ENCODE measurements at regions not wholly inside any gene's neighbourhood (a gene's known extent, or its start where the extent isn't known, plus 50 kb on each side); places are given as distances from the start of the nearest gene placed in this dataset.
"Not testable (repeated sequence)": the region's sequence is repeated elsewhere in the genome, so short reads cannot be mapped to it uniquely, and the experiment has no call there.

DNA sequence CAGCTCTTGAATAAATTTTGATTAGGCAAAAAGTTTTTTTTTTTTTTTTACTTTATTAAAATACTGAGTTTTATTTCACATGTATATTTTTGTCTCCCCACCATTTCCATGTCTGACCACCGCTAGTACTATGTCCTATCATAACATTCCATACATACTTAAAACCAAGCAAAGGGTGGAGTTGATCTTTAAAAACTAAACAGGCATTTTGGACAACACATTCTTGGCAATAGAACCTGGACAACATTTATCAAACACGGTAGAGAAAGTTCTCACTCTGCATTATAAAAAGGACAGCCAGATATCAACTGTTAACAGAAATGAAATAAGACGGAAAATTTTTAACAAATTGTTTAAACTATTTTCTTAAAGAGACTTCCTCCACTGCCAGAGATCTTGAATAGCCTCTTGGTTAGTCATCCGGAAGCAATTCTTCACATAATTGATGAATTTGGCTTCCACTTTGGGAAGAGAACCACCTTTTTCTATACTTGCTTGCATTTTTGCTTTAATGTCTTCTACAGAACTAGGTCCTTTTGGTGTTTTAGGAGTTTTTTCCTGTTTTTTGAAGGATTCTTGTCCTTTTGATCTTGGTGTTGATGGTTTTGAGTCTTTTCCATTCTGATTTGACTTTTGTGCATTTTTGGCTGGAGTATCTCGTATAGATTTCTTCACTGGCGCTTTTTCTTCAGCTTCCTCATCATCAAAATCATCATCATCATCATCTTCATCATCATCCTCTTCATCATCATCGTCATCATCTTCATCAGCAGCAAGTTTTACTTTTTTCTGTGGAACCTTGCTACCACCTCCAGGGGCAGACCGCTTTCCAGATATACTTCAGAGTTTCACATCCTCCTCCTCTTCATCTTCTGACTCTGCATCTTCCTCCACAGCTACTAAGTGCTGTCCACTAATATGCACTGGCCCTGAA, 58.7 kb downstream of the POU5F2 start:
- intact Hi-C loops (cut with micrococcal nuclease) = loop anchor here (10.0 kb wide), 1 partner anchor 102 kb away; no protein-coding TSS in a partner anchor
- H3K27me3 ChIP-seq (ENCODE audit: low read length); H3K4me1 ChIP-seq (ENCODE audit: insufficient read depth, low read length); H3K79me2 ChIP-seq (ENCODE audit: low read length); H2AFZ ChIP-seq (ENCODE audit: low read length); H3K36me3 ChIP-seq (ENCODE audit: low read depth, low read length); H3K9ac ChIP-seq (ENCODE audit: low read length); H4K20me1 ChIP-seq (ENCODE audit: low read length); POLR2A ChIA-PET (ENCODE audit: unreplicated experiment); DNase-seq; H3K4me2 ChIP-seq (ENCODE audit: low read length); ATAC-seq; H3F3A ChIP-seq (ENCODE audit: low read length, unreplicated experiment); H3K27ac ChIP-seq (ENCODE audit: low read length); H3K9me2 ChIP-seq (replicated peaks; ENCODE audit: low read length); H3K4me3 ChIP-seq (ENCODE audit: low read length); BruUV-seq (replicated peaks); H3K9me3 ChIP-seq (ENCODE audit: low read length): not testable (repeated sequence)
- CTCF ChIA-PET = interaction anchor here (0.6 to 0.7 kb wide), 2 partner anchors 102 to 595 kb away, joined by 3 to 5 read pairs; no protein-coding TSS in a partner anchor

DNA sequence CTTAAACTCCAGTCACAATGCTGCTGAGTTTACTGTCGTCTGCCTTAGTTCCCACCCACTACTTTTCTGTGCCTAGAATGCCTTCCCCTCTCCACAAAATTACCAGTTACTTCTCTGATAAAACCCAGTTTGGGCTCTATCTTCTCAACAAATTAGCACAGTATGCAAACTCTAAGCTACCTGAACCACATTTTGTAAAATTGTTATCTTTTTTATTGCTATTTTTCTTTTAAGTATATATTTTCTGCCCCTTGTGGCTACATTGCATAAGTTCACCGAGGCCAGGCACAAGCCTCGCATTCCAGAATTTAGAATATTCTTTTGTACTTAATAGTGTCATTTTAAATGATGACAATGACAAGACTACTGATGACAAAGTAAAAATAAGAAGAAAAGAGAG, 60.0 kb downstream of the POU5F2 start:
- no peaks in the 10 kb centered on the region for H3F3A ChIP-seq (ENCODE audit: low read length, unreplicated experiment)
- CTCF ChIA-PET = interaction anchor here (0.6 kb wide), 2 partner anchors 13 to 243 kb away, joined by 3 read pairs; no protein-coding TSS in a partner anchor
- no peak for ATAC-seq

DNA sequence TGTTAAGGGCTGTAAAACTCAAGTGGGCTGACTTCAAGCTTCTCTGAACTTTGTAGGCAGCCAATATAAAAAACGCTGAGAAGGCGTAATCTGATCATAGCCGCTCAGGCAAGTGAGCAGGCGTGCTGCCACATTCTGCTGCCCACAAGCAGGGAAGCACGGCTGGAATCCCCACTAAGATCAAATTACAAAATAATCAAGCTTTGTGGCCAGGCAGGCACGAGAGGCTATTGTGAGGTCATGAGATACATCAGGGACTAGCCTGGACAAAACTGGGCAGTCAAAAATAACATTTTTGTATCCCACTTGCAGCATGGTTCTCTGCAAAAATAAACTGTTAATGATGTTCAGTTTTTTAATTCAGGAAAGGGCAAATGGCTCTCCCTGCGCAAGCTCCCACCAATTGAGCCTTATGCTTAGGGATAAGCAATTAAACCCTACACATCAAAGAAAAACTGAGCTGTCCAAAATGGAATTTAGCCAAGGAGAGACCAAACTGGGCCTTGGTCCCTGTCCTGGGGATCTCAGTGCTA, 64.0 kb downstream of the POU5F2 start:
- no TSS peak for BruUV-seq (replicated peaks)
- no peak overlapping the region for H3K9ac ChIP-seq (ENCODE audit: low read length)

More for the DNA sequence above, 60.0 kb downstream of the POU5F2 start:
- BruUV-seq (replicated peaks) = no TSS peak
- H3K4me1 ChIP-seq (ENCODE audit: insufficient read depth, low read length) = peaks cover 11% of the 10 kb centered on the region
- H2AFZ ChIP-seq (ENCODE audit: low read length) = no peak overlapping the region
- TF ChIP-seq, protein P1, sequence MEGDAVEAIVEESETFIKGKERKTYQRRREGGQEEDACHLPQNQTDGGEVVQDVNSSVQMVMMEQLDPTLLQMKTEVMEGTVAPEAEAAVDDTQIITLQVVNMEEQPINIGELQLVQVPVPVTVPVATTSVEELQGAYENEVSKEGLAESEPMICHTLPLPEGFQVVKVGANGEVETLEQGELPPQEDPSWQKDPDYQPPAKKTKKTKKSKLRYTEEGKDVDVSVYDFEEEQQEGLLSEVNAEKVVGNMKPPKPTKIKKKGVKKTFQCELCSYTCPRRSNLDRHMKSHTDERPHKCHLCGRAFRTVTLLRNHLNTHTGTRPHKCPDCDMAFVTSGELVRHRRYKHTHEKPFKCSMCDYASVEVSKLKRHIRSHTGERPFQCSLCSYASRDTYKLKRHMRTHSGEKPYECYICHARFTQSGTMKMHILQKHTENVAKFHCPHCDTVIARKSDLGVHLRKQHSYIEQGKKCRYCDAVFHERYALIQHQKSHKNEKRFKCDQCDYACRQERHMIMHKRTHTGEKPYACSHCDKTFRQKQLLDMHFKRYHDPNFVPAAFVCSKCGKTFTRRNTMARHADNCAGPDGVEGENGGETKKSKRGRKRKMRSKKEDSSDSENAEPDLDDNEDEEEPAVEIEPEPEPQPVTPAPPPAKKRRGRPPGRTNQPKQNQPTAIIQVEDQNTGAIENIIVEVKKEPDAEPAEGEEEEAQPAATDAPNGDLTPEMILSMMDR (conservative IDR thresholded peaks at IDR 0.05; ENCODE audit: low read depth, low read length) = peak; percentile 57
- no peak for TF ChIP-seq EZH2 (IDR thresholded peaks at IDR 0.05; ENCODE audit: low read length, unreplicated experiment)
- H4K20me1 ChIP-seq (ENCODE audit: low read length) = no peaks in the 10 kb centered on the region
- no peak for DNase-seq
- H3K4me3 ChIP-seq (ENCODE audit: low read length) = no peak overlapping the region
- no peak overlapping the region for H3K9ac ChIP-seq (ENCODE audit: low read length)
- H3K79me2 ChIP-seq (ENCODE audit: low read length) = no peaks in the 10 kb centered on the region
- intact Hi-C loops (cut with micrococcal nuclease) = loop anchor here (10.0 kb wide), 1 partner anchor 103 kb away; no protein-coding TSS in a partner anchor
- no peaks in the 10 kb centered on the region for H3K9me3 ChIP-seq (ENCODE audit: low read length)
- POLR2A ChIA-PET (ENCODE audit: unreplicated experiment) = no interaction called here
- no peaks in the 10 kb centered on the region for H3K27me3 ChIP-seq (ENCODE audit: low read length)
- H3K4me2 ChIP-seq (ENCODE audit: low read length) = no peak overlapping the region
- no peaks in the 10 kb centered on the region for H3K36me3 ChIP-seq (ENCODE audit: low read depth, low read length)
- no peak overlapping the region for H3K27ac ChIP-seq (ENCODE audit: low read length)
- no peaks in the 10 kb centered on the region for H3K9me2 ChIP-seq (replicated peaks; ENCODE audit: low read length)

More for the DNA sequence above, 64.0 kb downstream of the POU5F2 start:
- Histone ChIP-seq H3K79me2 (ENCODE audit: low read length) (no peaks in the 10 kb centered on the region), H3K27me3 (ENCODE audit: low read length) (no peaks in the 10 kb centered on the region), H3K4me3 (ENCODE audit: low read length) (no peak overlapping the region), H3K9me2 (replicated peaks; ENCODE audit: low read length) (no peaks in the 10 kb centered on the region), H3K4me2 (ENCODE audit: low read length) (peak overlapping the region; percentile 2; the same call in 1 of the 2 replicates), H3F3A (ENCODE audit: low read length, unreplicated experiment) (no peaks in the 10 kb centered on the region), H4K20me1 (ENCODE audit: low read length) (no peaks in the 10 kb centered on the region), H3K27ac (ENCODE audit: low read length) (no peak overlapping the region), H3K4me1 (ENCODE audit: insufficient read depth, low read length) (peaks cover 11% of the 10 kb centered on the region), H3K9me3 (ENCODE audit: low read length) (no peaks in the 10 kb centered on the region), H3K36me3 (ENCODE audit: low read depth, low read length) (no peaks in the 10 kb centered on the region), H2AFZ (ENCODE audit: low read length) (no peak overlapping the region)
- intact Hi-C loops (cut with micrococcal nuclease) = loop anchor here (5.0 kb wide), 1 partner anchor 55 kb away; no protein-coding TSS in a partner anchor
- peak; percentile 94 for ATAC-seq
- ChIA-PET POLR2A (ENCODE audit: unreplicated experiment) (no interaction called here), CTCF (no interaction called here)
- DNase-seq = peak; percentile 82
- TF ChIP-seq EZH2phosphoT487 (IDR thresholded peaks at IDR 0.05; ENCODE audit: borderline replicate concordance, low read length) = peak; percentile 94
- no peak for TF ChIP-seq EZH2 (IDR thresholded peaks at IDR 0.05; ENCODE audit: low read length, unreplicated experiment)

Data from PC-3 (cell line).